Hindlimb muscle (tissue), 1 donor: ENCODE measurements at regions not wholly inside any gene's neighbourhood (a gene's known extent, or its start where the extent isn't known, plus 50 kb on each side); places are given as distances from the start of the nearest gene placed in this dataset.

Source experiments
- DNase-seq: peaks from one replicate; pipeline ENCODE4 v3.0.0-alpha.2; 2013

- no peak for DNase-seq
These were observed 96.2 kb upstream of the HAAO start for GRCh38 chr2:42888321-42889245.

- no peak for DNase-seq
These were observed 94.5 kb upstream of the HAAO start for GRCh38 chr2:42886921-42887320.

GRCh38 chr2:42882756-42883155, 90.4 kb upstream of the HAAO start:
- no peak for DNase-seq

- DNase-seq = no peak
These were observed 89.3 kb upstream of the HAAO start for GRCh38 chr2:42881732-42882131.

- DNase-seq = no peak
These were observed 88.6 kb upstream of the HAAO start for GRCh38 chr2:42880738-42881690.

GRCh38 chr2:42879913-42880737, 87.7 kb upstream of the HAAO start:
- DNase-seq = no peak

- DNase-seq = no peak
These were observed 86.8 kb upstream of the HAAO start for GRCh38 chr2:42879121-42879705.

GRCh38 chr2:42878581-42878980, 86.2 kb upstream of the HAAO start:
- DNase-seq = no peak

- DNase-seq = no peak
These were observed 85.6 kb upstream of the HAAO start for GRCh38 chr2:42877936-42878335.

GRCh38 chr2:42877511-42877910, 85.1 kb upstream of the HAAO start:
- DNase-seq = no peak

- DNase-seq = peak; percentile 54
These were observed 84.0 kb upstream of the HAAO start for GRCh38 chr2:42876326-42876751.

- DNase-seq = no peak
These were observed 83.5 kb upstream of the HAAO start for GRCh38 chr2:42875880-42876279.

GRCh38 chr2:42874949-42875801, 82.8 kb upstream of the HAAO start:
- DNase-seq = peak; percentile 76

GRCh38 chr2:42872721-42873120, 80.3 kb upstream of the HAAO start:
- DNase-seq = no peak

GRCh38 chr2:42871372-42871771, 79.0 kb upstream of the HAAO start:
- no peak for DNase-seq

- DNase-seq = no peak
These were observed 76.5 kb upstream of the HAAO start for GRCh38 chr2:42868874-42869273.

GRCh38 chr2:42868096-42868495, 75.7 kb upstream of the HAAO start:
- no peak for DNase-seq

GRCh38 chr2:42867093-42868065, 75.0 kb upstream of the HAAO start:
- DNase-seq = no peak
